Stimulated activated CD4-positive, alpha-beta T cell treated with anti-CD3 and anti-CD28 coated beads, Interleukin-15, amount 100 ng/mL, for 48 hours (primary cell): ENCODE measurements at regions not wholly inside any gene's neighbourhood (a gene's known extent, or its start where the extent isn't known, plus 50 kb on each side); places are given as distances from the start of the nearest gene placed in this dataset.
A peak's percentile ranks its signal among the peaks of the same experiment; 100 is the strongest.
"Not testable (repeated sequence)": the region's sequence is repeated elsewhere in the genome, so short reads cannot be mapped to it uniquely, and the experiment has no call there.

Experiments
- DNase-seq, 2 donors: peaks; one replicate each; pipeline ENCODE4 v3.0.0-alpha.2; 2020; ENCODE audit warnings: low read depth in 2 of 2

DNA sequence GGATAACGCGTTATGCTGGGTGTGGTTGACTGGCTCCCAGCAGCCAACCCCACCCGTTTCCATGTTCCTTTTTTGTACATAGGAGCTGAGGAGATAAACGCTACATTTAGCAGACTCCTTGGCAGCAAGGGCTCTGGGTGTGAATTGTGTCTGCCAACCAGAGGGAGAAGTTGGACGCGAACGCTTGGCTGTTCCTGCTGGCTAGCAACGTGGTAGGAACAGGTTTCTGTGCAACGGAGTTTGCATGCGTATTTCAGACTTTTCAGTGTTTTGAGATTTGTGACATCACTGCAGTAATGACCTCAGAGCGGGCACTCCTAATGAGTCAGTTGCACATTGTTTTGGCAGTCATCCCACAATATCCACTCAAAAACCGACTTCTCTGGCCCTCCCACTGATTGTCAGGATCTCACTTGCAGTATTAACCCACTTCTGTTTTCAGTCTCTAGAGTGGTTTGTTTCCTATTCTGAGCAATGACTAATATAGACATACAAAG lies 98.7 kb upstream of the RGS1 start:
- no peak for DNase-seq

DNA sequence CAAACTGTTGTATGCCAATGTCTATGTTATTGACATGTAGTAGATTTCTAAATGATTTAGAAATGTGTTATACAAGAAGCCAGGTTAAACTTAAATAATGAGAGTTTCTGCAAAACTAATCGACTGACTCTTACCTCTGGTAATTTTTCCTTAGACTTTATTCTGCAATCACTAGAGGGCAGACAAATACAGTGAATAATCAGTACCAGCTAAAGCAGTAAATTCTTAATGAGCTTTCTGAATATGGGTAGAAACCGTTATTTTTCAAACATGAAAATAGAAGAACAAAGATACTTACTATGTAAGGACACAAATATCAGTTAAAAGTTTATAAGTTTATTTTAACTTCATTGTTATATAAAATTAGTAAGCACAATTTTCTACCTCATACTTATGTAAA lies 97.9 kb upstream of the RGS1 start:
- no peak for DNase-seq

DNA sequence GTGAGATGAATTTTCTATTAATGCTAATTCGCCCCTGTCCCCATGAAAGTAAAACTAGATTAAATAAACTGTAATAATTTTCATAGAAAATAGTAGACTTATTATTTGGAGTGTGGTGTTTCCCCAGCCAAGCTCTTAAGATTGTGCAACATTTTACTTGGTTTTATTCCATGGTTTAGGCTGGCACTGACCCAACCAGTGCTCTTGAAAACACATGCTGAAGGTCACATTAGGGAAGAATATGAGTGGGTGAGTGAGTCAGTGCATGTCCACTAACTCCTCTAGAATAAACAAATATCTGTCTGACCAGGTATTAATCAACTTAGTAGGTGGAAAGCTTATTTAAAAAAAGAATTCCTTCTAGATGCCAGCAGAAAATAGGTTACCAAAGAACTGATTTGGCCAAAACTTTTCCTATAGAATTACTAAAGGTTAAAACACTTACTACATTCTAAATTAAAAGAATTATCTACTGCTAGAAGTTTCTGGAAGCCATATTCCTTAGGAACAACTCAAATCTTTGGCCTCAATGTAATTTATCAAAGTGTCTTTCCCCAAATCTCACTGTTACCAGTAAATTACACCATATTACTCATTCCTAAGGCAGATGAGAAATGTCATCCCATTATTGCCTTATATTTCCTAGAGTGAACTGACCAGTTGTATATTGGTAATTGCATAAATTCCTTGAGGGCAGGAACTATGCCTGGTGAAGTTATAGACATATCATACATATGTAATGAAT lies 89.7 kb upstream of the RGS1 start:
- no peak for DNase-seq

DNA sequence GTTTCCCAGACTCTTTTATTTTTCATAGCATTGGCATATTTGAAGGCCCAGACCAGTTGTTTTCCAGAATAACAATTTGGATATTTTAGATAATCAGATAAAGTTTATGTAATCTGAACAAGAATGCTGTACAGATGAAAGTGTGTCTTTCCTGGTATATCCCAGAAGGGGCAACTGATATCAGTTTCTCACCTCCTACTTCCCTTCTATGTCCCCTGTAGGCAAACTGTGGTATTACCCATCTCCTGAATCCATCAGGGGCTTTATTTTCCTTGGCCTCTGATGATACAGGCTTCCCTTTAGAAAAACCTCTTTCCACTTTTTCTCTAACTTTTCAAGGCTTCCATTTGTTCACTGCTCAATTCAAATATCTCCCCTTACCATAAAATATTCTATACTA lies 87.5 kb upstream of the RGS1 start:
- no peak for DNase-seq

DNA sequence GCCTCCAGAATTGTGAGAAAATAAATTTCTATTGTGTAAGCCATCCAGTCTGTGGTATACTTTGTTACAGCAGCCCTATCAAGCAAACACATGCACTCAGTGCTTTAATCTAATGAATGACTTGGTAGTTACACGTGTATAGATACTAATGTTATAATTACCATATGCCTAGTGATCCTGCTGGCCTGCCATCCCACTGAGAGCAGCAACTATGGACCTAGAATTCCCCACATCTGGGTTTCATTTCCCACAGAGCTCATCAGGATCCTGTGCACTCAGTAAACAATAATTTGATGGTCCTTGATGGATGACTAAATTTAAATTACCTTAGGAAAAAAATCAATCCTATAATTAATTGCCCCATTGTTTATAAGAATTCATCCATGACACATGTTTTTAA lies 86.5 kb upstream of the RGS1 start:
- no peak for DNase-seq

DNA sequence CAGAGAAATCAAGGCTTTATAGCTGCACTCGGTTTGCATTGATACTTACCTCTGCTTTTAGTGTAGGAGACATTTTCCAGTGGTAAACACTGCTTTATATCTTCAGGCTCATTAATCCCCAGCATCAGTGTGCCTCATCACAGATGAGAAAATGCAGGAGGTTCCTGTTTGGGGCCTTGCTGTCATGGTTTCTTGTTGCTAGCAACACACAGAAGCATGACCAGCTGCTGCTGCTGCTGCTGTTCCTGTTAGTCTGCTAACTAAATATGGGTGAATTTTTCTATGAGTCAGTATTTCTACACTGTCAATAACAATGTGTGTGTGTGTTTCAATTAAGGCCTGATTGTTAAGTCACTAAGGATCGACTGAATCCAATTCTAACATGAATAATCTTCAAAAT lies 85.8 kb upstream of the RGS1 start:
- no peak for DNase-seq

DNA sequence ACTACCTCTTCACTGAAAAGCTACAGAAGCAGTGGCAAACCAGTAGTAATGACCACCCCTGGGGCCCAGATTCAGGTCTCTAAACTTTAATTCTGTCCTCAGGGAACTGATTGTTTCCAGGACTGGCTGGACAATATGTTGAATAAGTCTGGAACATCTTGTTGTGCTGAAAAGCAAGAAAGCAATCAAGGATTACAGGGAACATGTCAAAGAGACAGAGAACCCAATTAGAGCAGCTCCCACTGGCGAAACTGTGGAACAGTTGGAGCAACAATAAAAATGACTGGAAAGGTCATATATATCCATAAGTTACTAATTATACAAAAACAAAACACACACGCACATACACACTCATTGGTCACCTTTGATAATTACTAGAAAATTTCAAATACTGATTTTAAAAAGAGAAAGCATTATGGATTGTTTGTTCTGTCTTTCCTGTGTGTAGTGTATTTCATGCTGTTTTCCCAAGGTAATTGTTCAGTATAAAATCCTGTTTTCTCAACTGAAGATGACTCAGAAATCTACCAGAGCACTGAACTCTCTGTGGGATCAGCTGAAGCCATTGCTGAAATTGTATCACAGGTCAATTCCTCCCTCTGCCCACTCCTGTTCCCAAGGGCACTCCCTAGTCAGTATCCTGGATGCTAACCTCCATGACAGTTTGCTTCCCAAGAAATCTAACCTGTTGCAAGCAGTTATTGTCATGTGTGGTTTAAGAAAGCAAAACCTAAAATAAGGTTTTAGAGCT lies 83.6 kb upstream of the RGS1 start:
- no peak for DNase-seq

DNA sequence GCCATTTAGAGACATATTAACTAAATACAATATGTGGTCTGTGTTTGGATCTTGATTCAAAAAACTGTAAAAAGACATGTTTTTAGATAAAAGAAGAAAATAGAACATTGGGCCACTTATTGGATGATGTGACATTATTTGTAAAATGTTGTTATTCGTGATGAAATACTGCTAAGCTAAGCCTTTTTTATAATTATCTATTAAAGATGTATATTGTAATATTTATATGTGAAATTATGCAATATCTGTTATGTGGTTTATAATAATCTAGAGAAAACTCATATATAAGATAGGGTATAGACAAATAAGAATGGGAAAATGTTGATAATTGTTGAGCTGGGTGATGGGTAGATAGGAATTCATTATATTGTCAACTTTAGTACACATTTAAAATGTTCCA lies 82.0 kb upstream of the RGS1 start:
- DNase-seq: no peak

DNA sequence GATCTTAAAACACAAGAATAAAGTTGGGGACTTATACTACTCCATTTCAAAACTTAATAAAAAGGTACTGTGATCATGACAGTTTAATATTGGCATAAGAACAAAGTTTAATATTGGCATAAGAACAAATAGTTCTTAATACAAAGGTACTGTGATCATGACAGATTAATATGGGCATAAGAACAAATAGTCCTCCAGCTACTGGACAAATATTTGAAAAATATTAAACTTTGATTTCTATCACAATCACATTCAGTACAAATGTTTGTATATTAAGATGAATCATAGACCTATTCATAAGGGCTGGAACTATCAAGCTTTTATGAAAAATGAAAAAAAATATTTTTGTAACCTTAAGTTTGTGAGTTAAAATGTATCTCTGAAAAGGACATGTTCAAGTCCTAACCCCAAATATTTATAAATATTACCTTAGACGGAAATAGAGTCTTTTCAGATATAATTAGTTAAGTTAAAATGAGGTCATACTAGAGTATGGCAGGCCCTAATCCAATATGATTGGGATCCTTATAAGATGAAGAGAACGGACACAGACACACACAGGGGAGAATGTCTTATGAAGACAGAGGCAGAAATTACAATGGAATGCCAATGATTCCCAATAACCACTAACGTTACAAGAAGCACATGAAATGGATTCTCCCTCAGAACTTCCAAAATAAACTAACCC lies 79.1 kb upstream of the RGS1 start:
- no peak for DNase-seq

DNA sequence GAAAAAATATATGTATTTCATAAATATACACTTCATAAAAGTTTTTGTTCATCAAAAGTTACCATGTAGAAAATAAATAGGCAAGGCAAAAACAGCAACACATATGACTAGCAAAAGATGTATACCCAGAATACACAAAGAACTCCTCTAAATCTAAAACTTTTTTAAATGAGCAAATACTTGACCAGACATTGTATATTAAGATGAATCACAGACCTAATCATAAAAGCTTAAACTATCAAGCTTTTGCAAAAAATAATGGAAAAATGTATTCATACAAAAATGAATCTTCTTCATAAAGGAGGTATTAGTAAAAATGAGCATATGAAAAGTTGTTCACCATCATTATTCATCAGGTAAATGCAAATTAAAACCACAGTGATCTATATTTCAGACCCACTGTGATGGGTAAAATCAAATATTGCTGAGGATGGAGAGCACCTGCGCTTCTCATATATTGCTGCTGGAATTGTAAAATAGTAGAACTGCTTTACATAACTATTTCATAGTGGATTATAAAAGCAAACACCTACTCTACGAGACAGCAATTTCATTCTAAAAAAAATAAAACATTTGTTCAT lies 78.3 kb upstream of the RGS1 start:
- no peak for DNase-seq

DNA sequence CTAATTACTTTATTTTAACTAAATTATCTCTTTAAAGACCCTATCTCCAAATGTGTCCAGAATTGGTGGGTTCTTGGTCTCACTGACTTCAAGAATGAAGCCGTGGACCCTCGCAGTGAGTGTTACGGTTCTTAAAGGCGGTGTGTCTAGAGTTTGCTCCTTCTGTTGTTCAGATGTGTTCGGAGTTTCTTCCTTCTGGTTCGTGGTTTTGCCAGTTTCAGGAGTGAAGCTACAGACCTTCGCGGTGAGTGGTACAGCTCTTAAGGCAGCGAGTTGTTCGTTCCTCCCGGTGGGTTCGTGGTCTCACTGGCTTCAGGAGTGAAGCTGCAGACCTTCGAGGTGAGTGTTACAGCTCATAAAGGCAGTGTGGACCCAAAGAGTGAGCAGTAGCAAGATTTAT lies 77.5 kb upstream of the RGS1 start:
- DNase-seq: not testable (repeated sequence)

DNA sequence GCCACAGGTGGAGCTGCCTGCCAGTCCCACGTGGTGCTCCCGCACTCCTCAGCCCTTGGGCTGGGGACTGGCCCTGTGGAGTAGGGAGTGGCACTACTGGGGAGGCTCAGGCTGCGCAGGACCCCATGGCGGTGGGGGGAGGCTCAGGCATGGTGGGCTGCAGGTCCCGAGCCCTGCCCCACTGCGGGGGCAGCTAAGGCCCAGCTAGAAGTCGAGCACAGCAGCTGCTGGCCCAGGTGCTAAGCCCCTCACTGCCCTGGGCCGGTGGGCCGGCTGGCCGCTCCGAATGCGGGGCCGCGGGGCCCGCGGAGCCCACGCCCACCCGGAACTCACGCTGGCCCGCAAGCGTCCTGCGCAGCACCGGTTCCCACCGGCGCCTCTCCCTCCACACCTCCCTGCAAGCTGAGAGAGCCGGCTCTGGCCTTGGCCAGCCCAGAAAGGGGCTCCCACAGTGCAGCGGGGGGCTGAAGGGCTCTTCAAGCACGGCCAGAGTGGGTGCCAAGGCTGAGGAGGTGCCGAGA lies 76.5 kb upstream of the RGS1 start:
- not testable (repeated sequence) for DNase-seq

DNA sequence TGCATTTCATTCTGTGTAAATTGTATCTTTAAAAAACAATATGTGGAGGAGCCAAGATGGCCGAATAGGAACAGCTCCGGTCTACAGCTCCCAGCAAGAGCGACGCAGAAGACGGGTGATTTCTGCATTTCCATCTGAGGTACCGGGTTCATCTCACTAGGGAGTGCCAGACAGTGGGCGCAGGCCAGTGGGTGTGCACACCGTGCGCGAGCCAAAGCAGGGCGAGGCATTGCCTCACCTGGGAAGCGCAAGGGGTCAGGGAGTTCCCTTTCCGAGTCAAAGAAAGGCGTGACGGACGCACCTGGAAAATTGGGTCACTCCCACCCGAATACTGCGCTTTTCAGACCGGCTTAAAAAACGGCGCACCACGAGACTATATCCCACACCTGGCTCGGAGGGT lies 75.0 kb upstream of the RGS1 start:
- not testable (repeated sequence) for DNase-seq

DNA sequence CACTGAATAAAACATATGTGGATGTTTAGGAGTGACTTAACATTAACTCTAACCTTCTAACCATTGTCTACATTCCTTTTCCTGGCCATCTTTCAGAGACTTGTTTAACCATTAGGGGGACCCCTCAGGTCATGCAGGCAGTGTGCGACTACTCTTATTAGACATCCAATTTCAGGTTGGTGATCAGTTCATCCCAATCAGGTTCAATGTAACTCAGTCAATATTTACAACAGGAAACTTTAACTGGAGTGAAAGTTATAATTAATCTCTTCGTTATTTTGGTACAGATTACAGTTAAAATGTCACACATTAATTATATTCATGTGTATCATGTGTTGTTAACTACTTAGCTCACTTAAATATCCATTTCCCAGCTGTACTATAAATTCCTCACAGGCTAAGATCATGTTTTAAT lies 68.8 kb upstream of the RGS1 start:
- no peak for DNase-seq

DNA sequence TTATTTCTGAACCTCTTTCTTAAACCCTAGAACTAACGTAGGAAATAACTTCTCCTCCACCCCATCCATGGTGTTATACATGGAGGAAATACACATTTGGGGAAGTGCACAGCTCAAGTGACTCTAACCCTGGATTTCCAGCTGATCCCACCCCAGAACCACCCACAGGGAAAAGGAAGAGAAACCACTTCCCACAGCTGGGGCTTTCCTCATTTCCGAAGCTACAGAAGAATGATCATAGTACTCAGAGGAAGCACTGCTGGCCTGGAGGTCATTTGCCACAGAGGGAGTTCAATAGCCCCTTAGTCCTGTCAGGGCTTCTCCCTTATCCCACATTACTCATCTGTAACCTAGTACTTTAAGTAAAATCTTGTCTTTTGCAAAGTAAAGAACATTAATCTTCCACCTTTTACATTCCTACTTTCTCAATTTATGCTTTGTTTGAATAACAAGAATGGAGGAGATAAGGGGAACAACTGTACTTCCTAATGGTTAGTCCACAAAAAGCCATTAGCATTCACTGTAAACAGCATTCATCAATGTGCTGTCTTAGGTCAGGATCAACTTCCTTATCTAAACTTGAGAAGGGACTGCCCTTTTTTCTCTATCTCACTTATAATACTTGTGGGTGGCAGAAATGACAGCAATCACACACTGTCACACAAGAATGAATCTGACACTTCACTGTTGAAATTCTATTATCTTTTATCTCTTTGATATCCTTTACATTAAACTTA lies 63.0 kb upstream of the RGS1 start:
- DNase-seq: no peak

DNA sequence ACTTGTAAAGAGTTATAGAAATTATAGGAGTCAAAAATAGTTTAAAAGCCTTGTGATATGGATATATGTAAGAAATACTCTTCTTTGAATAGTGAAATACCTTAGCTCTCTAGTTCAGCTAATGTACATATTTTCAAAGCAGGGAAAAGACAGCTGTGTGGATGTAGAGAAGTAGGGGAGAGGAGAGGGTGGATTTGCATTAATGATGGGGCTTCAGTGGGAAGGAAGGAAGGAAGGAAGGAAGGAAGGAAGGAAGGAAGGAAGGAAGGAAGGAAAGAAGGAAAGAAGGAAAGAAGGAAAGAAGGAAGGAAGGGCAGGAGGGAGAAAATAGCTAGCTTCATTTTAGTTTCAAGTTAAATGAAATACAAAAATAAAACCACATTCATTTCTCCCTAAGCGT lies 62.4 kb upstream of the RGS1 start:
- DNase-seq: no peak

DNA sequence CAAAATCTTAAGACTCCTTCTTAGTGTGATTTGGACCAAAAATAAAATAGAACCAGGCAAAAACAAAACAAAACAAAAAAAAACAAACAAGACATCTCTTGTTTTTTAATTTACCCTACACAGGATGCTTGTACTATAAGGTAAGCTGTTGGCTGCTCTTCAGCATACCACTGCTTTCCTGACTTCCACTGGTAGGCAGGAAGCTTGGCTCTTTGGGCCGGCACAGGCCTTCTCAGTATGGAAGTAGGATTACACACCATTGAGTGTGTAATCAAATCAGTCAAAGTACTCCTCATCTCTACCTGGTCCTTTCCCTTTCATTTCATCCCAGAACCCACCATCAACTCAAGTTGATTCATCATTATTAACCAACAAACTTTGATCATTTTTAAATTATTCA lies 61.9 kb upstream of the RGS1 start:
- DNase-seq: no peak

DNA sequence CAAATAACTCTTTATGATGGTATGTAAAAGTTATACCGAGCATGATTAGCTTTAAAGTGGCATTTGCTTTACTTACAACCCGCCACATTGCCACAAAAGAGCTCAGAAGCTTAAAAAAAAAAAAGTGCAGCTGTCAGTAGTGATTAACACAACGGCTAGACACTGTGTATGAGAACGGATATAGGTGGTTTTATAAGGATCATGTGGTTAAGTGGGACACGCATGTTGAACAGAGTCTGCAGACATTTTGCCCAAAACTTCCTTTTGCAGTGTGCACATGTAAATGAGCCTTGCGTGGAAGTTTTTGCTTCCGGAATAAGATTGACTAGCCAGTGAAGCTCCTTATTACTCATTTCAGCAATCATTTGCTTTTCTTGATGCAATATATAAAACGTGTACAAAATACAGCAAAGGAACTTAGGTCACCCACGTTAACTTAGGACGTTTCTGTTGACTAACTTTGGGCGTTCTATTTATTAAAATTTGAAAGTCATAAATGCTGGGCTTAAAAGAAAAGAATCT lies 58.7 kb upstream of the RGS1 start:
- DNase-seq: peak; percentile 20 to 35

DNA sequence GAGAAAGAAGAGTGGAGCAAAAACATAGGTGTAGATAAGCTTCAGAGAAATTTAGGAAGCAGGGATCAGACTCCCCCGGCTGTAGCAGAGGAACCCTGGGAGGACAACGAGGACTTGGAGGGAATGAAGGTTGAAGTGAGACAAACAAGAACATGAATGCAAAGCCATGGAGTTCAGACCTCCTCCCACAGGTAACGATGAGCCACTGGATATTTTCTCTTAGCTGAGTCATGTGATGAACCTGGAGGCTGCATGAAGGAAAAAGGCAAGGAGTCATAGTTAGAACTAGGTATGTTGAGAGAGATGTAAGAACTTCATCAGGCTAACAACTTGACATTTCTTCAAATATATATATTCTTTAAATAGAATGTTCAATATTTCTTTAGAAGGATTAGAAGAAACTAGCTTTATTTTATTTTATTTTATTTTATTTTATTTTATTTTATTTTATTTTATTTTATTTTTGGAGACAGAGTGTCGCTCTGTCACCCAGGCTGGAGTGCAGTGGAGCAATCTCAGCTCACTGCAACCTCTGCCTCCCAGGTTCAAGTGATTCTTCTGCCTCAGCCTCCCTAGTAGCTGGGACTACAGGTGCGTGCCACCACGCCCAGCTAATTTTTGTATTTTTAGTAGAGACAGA lies 57.7 kb upstream of the RGS1 start:
- DNase-seq: not testable (repeated sequence)

DNA sequence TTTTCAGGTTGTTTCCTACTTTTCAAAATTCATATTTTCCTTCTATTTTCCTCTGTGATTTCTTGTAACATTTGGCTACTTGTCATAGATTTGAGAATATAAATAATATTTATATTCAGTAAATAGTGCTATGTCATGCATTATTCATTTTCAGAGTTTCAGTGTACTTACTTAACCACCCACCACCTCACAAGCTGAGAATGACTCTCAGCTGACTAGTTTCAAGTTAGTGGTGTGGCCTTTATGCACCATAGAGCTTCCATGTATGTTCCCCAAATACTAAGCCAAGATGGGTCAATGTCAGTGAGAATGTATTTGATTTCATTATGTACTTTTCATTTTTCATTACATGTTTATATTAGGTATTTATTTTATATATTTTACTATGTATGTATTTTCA lies 56.9 kb upstream of the RGS1 start:
- DNase-seq: no peak

DNA sequence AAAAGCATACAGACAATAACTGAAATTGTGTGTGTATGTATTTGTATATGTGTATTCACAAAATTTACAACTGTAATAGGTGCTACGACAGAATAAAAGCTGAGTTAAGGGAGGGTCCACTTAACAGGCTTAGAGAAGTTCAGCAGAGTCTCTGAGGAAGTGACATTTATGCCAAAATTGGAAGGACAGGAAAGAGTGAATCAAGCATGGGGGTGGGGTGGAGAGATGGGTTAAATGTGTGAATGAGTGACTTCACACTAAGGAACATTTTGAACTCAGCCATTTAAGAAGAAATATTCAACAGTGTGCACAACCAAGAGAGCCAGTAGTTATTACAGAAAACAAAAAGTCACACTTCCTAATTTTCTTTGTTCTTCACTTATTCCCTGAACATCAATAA lies 53.8 kb upstream of the RGS1 start:
- peak in 1 of 2 donors; percentile 11 for DNase-seq
